Sigmoid colon (tissue), 6 donors: ENCODE measurements at regions not wholly inside any gene's neighbourhood (a gene's known extent, or its start where the extent isn't known, plus 50 kb on each side); places are given as distances from the start of the nearest gene placed in this dataset.

Source experiments
- DNase-seq: peaks from one replicate; pipeline ENCODE4 v3.0.0-alpha.2; 2019
- H3K27ac ChIP-seq, 4 donors: fragments of 200-600 bp; sonication (generic); one replicate each; pipeline ENCODE4 v1.5.1; 2016 to 2019; ENCODE audit warnings: mild to moderate bottlenecking in 1 of 4
- H3K27me3 ChIP-seq, 3 donors: fragments of 200-600 bp; sonication (generic); one replicate each; pipeline ENCODE4 v1.5.1; 2019; ENCODE audit warnings: mild to moderate bottlenecking in 1 of 3
- H3K36me3 ChIP-seq, 4 donors: fragments of 200-600 bp; sonication (generic); one replicate each; pipeline ENCODE4 v1.5.1; 2016 to 2019
- H3K4me1 ChIP-seq, 4 donors: fragments of 200-600 bp; sonication (generic); one replicate each; pipeline ENCODE4 v1.5.1; 2017 to 2019
- H3K4me3 ChIP-seq, 4 donors: fragments of 200-600 bp; sonication (generic); one replicate each; pipeline ENCODE4 v1.5.1; 2017 to 2019; ENCODE audit warnings: mild to moderate bottlenecking in 2 of 4, moderate library complexity in 1 of 4
- H3K9me3 ChIP-seq, 4 donors: fragments of 200-600 bp in 3 of 4; sonication (generic) in 3 of 4; one replicate each; pipeline versions ENCODE4 v1.5.1 to v1.6.1; 2013 to 2019
- CTCF ChIP-seq, 4 experiments: fragments of 450-650 bp in 3 of 4; fragments of 200-600 bp in 1 of 4; IDR thresholded peaks; one replicate each; pipeline ENCODE4 v1.5.1; 2016 to 2019; ENCODE audit warnings: antibody characterized with exemption in 4 of 4, mild to moderate bottlenecking in 3 of 4, moderate library complexity in 2 of 4
- EP300 ChIP-seq, 4 donors: sonication (generic); formaldehyde crosslinking; IDR thresholded peaks; one replicate each; pipeline ENCODE4 v1.6.1; 2017; ENCODE audit warnings: antibody characterized with exemption in 4 of 4
- POLR2A ChIP-seq, 2 donors: fragments of 450-650 bp; IDR thresholded peaks; one replicate each; pipeline ENCODE4 v1.6.1; 2016; ENCODE audit warnings: antibody characterized with exemption in 2 of 2, mild to moderate bottlenecking in 2 of 2, moderate library complexity in 2 of 2
- POLR2AphosphoS5 ChIP-seq, 4 donors: sonication (generic); formaldehyde crosslinking; IDR thresholded peaks; one replicate each; pipeline ENCODE4 v1.6.1; 2017; ENCODE audit warnings: antibody characterized with exemption in 4 of 4
- WGBS, 2 donors: extraction: QIAGEN DNeasy Blood & Tissue Kit; methylation state at CpG; one replicate each; pipeline ENCODE4 v1.1.7; 2013; 5-methylcytosine and 5-hydroxymethylcytosine counted together
- intact Hi-C: fragments of 100-400 bp; cut with DNase I; formaldehyde crosslinking; loops from one replicate; pipeline ENCODE4 v1.15.1; 2023
- donor health status: healthy with polysubstance abuse.
- donor health status: healthy.

DNA sequence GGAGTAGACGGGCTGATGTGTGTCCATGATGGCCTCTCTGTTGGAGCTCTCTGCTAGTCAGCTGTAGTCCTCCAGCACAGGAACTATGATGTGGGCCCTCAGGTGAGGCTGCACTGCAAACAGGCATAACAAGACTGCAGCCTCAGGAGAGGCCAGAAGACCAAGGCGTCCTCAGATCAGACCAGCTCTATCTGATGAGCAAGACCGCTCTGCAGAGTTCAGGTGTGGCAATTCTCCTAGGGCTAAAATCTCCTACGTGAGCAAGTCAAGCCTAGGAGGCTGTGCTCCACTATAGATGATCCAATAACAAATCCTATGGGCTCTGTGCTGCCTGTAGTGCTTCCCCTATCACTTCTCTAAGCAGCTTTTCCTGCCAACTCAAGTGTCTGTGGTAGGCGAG lies 633.4 kb upstream of the SYNCRIP start:
- no peak for DNase-seq
- H3K27me3 ChIP-seq: no peaks in the 10 kb centered on the region
- H3K36me3 ChIP-seq: no peaks in the 10 kb centered on the region
- no peaks in the 10 kb centered on the region for H3K4me1 ChIP-seq
- peaks cover 0 to 3% (median 0%) of the 10 kb centered on the region in 4 donors for H3K9me3 ChIP-seq
- intact Hi-C loops: no loop called here
- H3K4me3 ChIP-seq: no peak overlapping the region
- whole genome bisulfite sequencing, 2 donors: 85 to 87% methylated on average over 5 of the region's 5 CpGs
- no peak overlapping the region for H3K27ac ChIP-seq
- TF ChIP-seq EP300 (IDR thresholded peaks at IDR 0.05) (no peak), POLR2AphosphoS5 (IDR thresholded peaks at IDR 0.05) (no peak), POLR2A (IDR thresholded peaks at IDR 0.05) (no peak), CTCF (IDR thresholded peaks at IDR 0.05) (no peak)

DNA sequence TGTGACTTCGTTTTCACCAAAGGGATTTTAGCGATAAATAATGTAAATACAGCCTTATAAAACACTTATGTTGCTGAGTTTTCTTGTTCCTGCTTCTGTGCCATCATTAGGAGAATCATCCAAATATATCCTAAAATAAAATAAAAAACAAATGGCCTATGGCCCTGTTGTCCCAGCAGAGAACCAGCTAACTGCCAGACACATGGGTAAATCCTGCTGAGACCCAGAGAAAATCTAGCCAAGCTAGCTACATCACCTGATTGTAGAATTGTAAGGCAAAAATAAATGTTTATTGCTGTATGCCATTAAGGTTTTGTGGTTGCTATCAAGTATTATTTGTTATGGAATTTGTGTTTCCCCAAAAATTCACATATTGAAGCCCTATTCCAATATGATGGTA lies 631.2 kb upstream of the SYNCRIP start:
- WGBS, 2 donors: 69 to 75% methylated on average over 2 of the region's 2 CpGs
- H3K27ac ChIP-seq: no peak overlapping the region
- intact Hi-C loops: no loop called here
- DNase-seq: no peak
- no peak overlapping the region for H3K4me3 ChIP-seq
- no peaks in the 10 kb centered on the region for H3K36me3 ChIP-seq
- no peaks in the 10 kb centered on the region for H3K27me3 ChIP-seq
- TF ChIP-seq POLR2A (IDR thresholded peaks at IDR 0.05): no peak
- no peak for TF ChIP-seq POLR2AphosphoS5 (IDR thresholded peaks at IDR 0.05)
- TF ChIP-seq EP300 (IDR thresholded peaks at IDR 0.05): no peak
- no peak for TF ChIP-seq CTCF (IDR thresholded peaks at IDR 0.05)
- H3K9me3 ChIP-seq: peaks cover 0 to 3% (median 0%) of the 10 kb centered on the region in 4 donors
- H3K4me1 ChIP-seq: no peaks in the 10 kb centered on the region

DNA sequence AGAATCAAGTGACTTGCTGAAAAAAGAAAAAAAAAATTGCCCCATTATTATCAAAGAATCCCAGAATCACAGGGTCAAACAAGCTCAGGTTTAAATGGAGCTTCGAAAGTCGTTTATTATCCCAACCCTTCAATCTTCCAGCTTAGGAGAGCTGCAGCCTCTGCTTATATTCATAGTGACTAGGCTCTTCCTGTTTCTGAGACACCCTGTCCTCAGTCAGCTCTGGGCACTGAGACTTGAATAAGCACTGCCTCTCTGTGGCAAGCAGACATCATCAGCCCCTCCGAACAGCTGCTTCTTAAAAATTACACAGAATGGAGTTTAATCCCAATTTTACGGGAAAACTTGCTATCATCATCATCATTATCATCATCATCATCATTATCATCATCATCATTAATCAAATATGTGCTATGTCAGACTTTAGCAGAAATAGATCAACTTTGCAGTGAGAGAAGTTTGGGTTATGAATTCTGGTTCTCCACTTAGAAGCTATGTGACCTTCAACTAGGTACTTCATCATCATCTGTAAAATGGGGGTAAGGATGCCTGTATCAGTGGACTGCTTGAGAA lies 614.0 kb upstream of the SYNCRIP start:
- H3K4me1 ChIP-seq: no peaks in the 10 kb centered on the region
- peaks cover 0 to 4% (median 0%) of the 10 kb centered on the region in 4 donors for H3K9me3 ChIP-seq
- TF ChIP-seq POLR2A (IDR thresholded peaks at IDR 0.05) (no peak), EP300 (IDR thresholded peaks at IDR 0.05) (no peak), POLR2AphosphoS5 (IDR thresholded peaks at IDR 0.05) (no peak), CTCF (IDR thresholded peaks at IDR 0.05) (no peak)
- H3K4me3 ChIP-seq: no peak overlapping the region
- DNase-seq: no peak
- no peak overlapping the region for H3K27ac ChIP-seq
- no peaks in the 10 kb centered on the region for H3K27me3 ChIP-seq
- intact Hi-C loops: no loop called here
- 55 to 67% methylated on average over 4 of the region's 4 CpGs for WGBS, 2 donors
- H3K36me3 ChIP-seq: no peaks in the 10 kb centered on the region

GRCh38 chr6:86255973-86256372 lies 613.3 kb upstream of the SYNCRIP start:
- Histone ChIP-seq H3K36me3 (no peaks in the 10 kb centered on the region), H3K4me3 (no peak overlapping the region), H3K27me3 (no peaks in the 10 kb centered on the region), H3K9me3 (peaks cover 0 to 4% (median 0%) of the 10 kb centered on the region in 4 donors), H3K27ac (no peak overlapping the region), H3K4me1 (no peaks in the 10 kb centered on the region)
- TF ChIP-seq POLR2AphosphoS5 (IDR thresholded peaks at IDR 0.05) (no peak), EP300 (IDR thresholded peaks at IDR 0.05) (no peak), CTCF (IDR thresholded peaks at IDR 0.05) (no peak), POLR2A (IDR thresholded peaks at IDR 0.05) (no peak)
- intact Hi-C loops: no loop called here
- no peak for DNase-seq
- 25 to 43% methylated on average over 1 of the region's 1 CpG for WGBS, 2 donors

GRCh38 chr6:86251106-86251505 lies 608.4 kb upstream of the SYNCRIP start:
- Histone ChIP-seq H3K27me3 (no peaks in the 10 kb centered on the region), H3K4me1 (no peaks in the 10 kb centered on the region), H3K27ac (no peak overlapping the region), H3K36me3 (no peaks in the 10 kb centered on the region), H3K9me3 (peaks cover 0 to 3% (median 0%) of the 10 kb centered on the region in 4 donors), H3K4me3 (no peak overlapping the region)
- WGBS, 2 donors: 47 to 55% methylated on average over 1 of the region's 1 CpG
- no peak for TF ChIP-seq EP300 (IDR thresholded peaks at IDR 0.05)
- no peak for TF ChIP-seq CTCF (IDR thresholded peaks at IDR 0.05)
- TF ChIP-seq POLR2A (IDR thresholded peaks at IDR 0.05): no peak
- TF ChIP-seq POLR2AphosphoS5 (IDR thresholded peaks at IDR 0.05): no peak
- DNase-seq: no peak
- intact Hi-C loops: no loop called here
